ENCODE measurements at regions not wholly inside any gene's neighbourhood (a gene's known extent, or its start where the extent isn't known, plus 50 kb on each side); places are given as distances from the start of the nearest gene placed in this dataset.
"Not testable (repeated sequence)": the region's sequence is repeated elsewhere in the genome, so short reads cannot be mapped to it uniquely, and the experiment has no call there.

GRCh38 chr1:25011275-25011674 lies 81.2 kb upstream of the RUNX3 start:
- no peaks in the 10 kb centered on the region for H3K79me2 ChIP-seq (ENCODE audit: control insufficient read depth, insufficient read depth, low read length)
- no peak for DNase-seq (ENCODE audit: low read depth in 2 of 2)
- H4K20me1 ChIP-seq (ENCODE audit: control insufficient read depth, extremely low read depth, insufficient read depth, low read length) = no peaks in the 10 kb centered on the region
- peaks cover 6% of the 10 kb centered on the region for H3K27me3 ChIP-seq (ENCODE audit: control insufficient read depth, insufficient read depth, low read length)
- no peaks in the 10 kb centered on the region for H3K4me1 ChIP-seq (ENCODE audit: control insufficient read depth, extremely low read depth, insufficient read depth, low read length)
- H3K4me3 ChIP-seq (replicated peaks in 1 of 4; ENCODE audit: control extremely low read depth in 1 of 4, insufficient read depth in 1 of 4, low read depth in 3 of 4, low read length in 4 of 4) = no peak overlapping the region
- no peak overlapping the region for H3K4me2 ChIP-seq (ENCODE audit: extremely low read depth, insufficient read depth, low read length)
- no peaks in the 10 kb centered on the region for H3K36me3 ChIP-seq (ENCODE audit: control insufficient read depth, insufficient read depth, low read length)
- H2AFZ ChIP-seq (ENCODE audit: low read length) = no peak overlapping the region
- TF ChIP-seq CTCF (conservative IDR thresholded peaks at IDR 0.05 in 1 of 2, IDR thresholded peaks at IDR 0.05 in 1 of 2; ENCODE audit: low read depth in 1 of 2, low read length in 2 of 2) (no peak), EZH2 (IDR thresholded peaks at IDR 0.05; ENCODE audit: low read length, missing control alignments) (no peak)
- no peak overlapping the region for H3K9ac ChIP-seq (ENCODE audit: insufficient read depth, low read length)
- no peaks in the 10 kb centered on the region for H3K9me3 ChIP-seq (ENCODE audit: control insufficient read depth, insufficient read depth, low read depth, low read length)
- H3K27ac ChIP-seq (ENCODE audit: insufficient read depth, low read length) = no peak overlapping the region

DNA sequence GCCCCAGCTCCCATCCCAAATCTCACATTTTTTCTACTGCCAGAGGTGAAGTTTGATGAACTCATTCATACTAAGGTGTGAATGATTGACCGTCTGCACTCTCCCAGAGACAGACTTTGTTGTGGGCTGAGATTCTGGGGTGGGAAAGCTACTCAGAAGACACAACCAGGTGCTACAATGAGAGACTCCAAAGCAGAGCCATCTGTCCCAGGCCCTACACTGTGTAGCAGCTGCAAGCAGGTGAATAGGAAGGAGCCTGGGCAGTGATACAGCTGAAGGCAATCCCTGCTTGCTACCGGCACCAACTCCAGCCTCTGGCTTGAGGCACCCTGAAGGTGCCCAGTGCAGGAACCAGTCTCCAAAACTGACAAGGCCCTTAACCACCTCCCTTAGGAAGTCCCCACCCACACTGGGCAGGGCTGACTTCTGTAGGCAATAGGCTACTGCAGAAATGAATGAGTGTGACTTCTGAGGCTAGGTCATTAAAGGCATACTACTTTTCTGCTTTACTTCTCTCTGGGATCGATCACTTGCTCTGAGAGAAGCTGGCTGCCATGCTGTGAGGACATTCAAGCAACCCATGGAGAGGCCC lies 79.7 kb upstream of the RUNX3 start:
- TF ChIP-seq EZH2 (IDR thresholded peaks at IDR 0.05; ENCODE audit: low read length, missing control alignments) = no peak
- no peak for TF ChIP-seq CTCF (conservative IDR thresholded peaks at IDR 0.05 in 1 of 2, IDR thresholded peaks at IDR 0.05 in 1 of 2; ENCODE audit: low read depth in 1 of 2, low read length in 2 of 2)
- no peaks in the 10 kb centered on the region for H3K4me1 ChIP-seq (ENCODE audit: control insufficient read depth, extremely low read depth, insufficient read depth, low read length)
- no peaks in the 10 kb centered on the region for H3K9me3 ChIP-seq (ENCODE audit: control insufficient read depth, insufficient read depth, low read depth, low read length)
- no peak overlapping the region for H3K27ac ChIP-seq (ENCODE audit: insufficient read depth, low read length)
- H3K4me3 ChIP-seq (replicated peaks in 1 of 4; ENCODE audit: control extremely low read depth in 1 of 4, insufficient read depth in 1 of 4, low read depth in 3 of 4, low read length in 4 of 4) = no peak overlapping the region
- DNase-seq (ENCODE audit: low read depth in 2 of 2) = no peak
- no peaks in the 10 kb centered on the region for H3K36me3 ChIP-seq (ENCODE audit: control insufficient read depth, insufficient read depth, low read length)
- no peak overlapping the region for H3K4me2 ChIP-seq (ENCODE audit: extremely low read depth, insufficient read depth, low read length)
- no peak overlapping the region for H2AFZ ChIP-seq (ENCODE audit: low read length)
- no peak overlapping the region for H3K9ac ChIP-seq (ENCODE audit: insufficient read depth, low read length)
- no peaks in the 10 kb centered on the region for H3K79me2 ChIP-seq (ENCODE audit: control insufficient read depth, insufficient read depth, low read length)
- no peaks in the 10 kb centered on the region for H4K20me1 ChIP-seq (ENCODE audit: control insufficient read depth, extremely low read depth, insufficient read depth, low read length)
- H3K27me3 ChIP-seq (ENCODE audit: control insufficient read depth, insufficient read depth, low read length) = peaks cover 9% of the 10 kb centered on the region

- Histone ChIP-seq H3K79me2 (ENCODE audit: control insufficient read depth, insufficient read depth, low read length) (no peaks in the 10 kb centered on the region), H3K27me3 (ENCODE audit: control insufficient read depth, insufficient read depth, low read length) (peaks cover 9% of the 10 kb centered on the region)
- DNase-seq (ENCODE audit: low read depth in 2 of 2) = peak in 1 of 2 donors; percentile 12
These were observed 78.1 kb upstream of the RUNX3 start for GRCh38 chr1:25008192-25008485.

DNA sequence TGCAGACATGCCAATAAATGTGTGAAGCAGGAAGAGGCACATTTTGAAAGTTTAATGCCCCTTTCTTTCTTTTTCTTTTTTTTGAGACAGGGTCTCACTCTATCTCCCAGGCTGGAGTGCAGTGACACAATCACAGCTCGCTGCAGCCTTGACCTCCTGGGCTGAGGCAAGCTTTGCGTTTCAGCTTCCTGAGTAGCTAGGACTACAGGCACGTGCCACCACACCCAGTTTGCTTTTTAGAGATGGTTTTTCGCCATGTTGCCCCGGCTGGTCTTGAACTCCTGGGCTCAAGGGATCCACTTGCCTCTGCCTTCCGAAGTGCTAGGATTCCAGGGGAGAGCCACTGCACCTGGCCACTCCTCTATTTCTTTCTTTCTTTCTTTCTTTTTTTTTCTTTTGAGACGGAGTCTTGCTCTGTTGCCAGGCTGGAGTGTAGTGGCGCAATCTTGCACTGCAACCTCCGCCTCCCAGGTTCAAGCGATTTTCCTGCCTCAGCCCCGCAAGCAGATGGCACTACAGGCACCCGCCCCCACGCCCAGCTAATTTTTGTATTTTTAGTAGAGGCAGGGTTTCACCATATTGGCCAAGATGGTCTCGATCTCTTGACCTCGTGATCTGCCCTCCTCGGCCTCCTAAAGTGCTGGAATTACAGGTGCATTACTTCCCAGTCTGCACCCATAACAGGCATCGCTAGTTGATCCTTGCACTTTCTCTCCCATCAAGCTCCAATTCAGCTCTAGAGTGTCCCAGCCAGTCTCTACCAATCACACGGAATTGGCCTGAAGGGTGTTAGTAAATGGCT lies 77.5 kb upstream of the RUNX3 start:
- H3K79me2 ChIP-seq (ENCODE audit: control insufficient read depth, insufficient read depth, low read length); H3K36me3 ChIP-seq (ENCODE audit: control insufficient read depth, insufficient read depth, low read length); H3K9ac ChIP-seq (ENCODE audit: insufficient read depth, low read length); H3K27ac ChIP-seq (ENCODE audit: insufficient read depth, low read length); DNase-seq (ENCODE audit: low read depth in 2 of 2); H2AFZ ChIP-seq (ENCODE audit: low read length); H3K4me3 ChIP-seq (replicated peaks in 1 of 4; ENCODE audit: control extremely low read depth in 1 of 4, insufficient read depth in 1 of 4, low read depth in 3 of 4, low read length in 4 of 4); H4K20me1 ChIP-seq (ENCODE audit: control insufficient read depth, extremely low read depth, insufficient read depth, low read length); H3K4me1 ChIP-seq (ENCODE audit: control insufficient read depth, extremely low read depth, insufficient read depth, low read length); H3K4me2 ChIP-seq (ENCODE audit: extremely low read depth, insufficient read depth, low read length); H3K9me3 ChIP-seq (ENCODE audit: control insufficient read depth, insufficient read depth, low read depth, low read length); H3K27me3 ChIP-seq (ENCODE audit: control insufficient read depth, insufficient read depth, low read length): not testable (repeated sequence)

More at GRCh38 chr1:25008192-25008485, 78.1 kb upstream of the RUNX3 start:
- no peak overlapping the region for H2AFZ ChIP-seq (ENCODE audit: low read length)
- H3K4me2 ChIP-seq (ENCODE audit: extremely low read depth, insufficient read depth, low read length) = no peak overlapping the region
- H3K27ac ChIP-seq (ENCODE audit: insufficient read depth, low read length) = no peak overlapping the region
- no peak overlapping the region for H3K9ac ChIP-seq (ENCODE audit: insufficient read depth, low read length)
- H3K4me1 ChIP-seq (ENCODE audit: control insufficient read depth, extremely low read depth, insufficient read depth, low read length) = no peaks in the 10 kb centered on the region
- no peaks in the 10 kb centered on the region for H4K20me1 ChIP-seq (ENCODE audit: control insufficient read depth, extremely low read depth, insufficient read depth, low read length)
- no peaks in the 10 kb centered on the region for H3K9me3 ChIP-seq (ENCODE audit: control insufficient read depth, insufficient read depth, low read depth, low read length)
- no peak overlapping the region for H3K4me3 ChIP-seq (replicated peaks in 1 of 4; ENCODE audit: control extremely low read depth in 1 of 4, insufficient read depth in 1 of 4, low read depth in 3 of 4, low read length in 4 of 4)
- TF ChIP-seq EZH2 (IDR thresholded peaks at IDR 0.05; ENCODE audit: low read length, missing control alignments) (no peak), CTCF (conservative IDR thresholded peaks at IDR 0.05 in 1 of 2, IDR thresholded peaks at IDR 0.05 in 1 of 2; ENCODE audit: low read depth in 1 of 2, low read length in 2 of 2) (no peak)
- no peaks in the 10 kb centered on the region for H3K36me3 ChIP-seq (ENCODE audit: control insufficient read depth, insufficient read depth, low read length)
